BJ (cell line): ENCODE measurements at regions not wholly inside any gene's neighbourhood (a gene's known extent, or its start where the extent isn't known, plus 50 kb on each side); places are given as distances from the start of the nearest gene placed in this dataset.
"Not testable (repeated sequence)": the region's sequence is repeated elsewhere in the genome, so short reads cannot be mapped to it uniquely, and the experiment has no call there.

Experiments
- CTCF ChIA-PET: fragments of 350-600 bp; formaldehyde crosslinking; extraction: SDS; loops from one replicate; lab custom pipeline; 2021; ENCODE audit warnings: antibody characterized with exemption, inconsistent platforms; lab: Yijun Ruan, JAX
- POLR2A ChIA-PET: fragments of 300-600 bp; sonication (Branson Sonifier 250); formaldehyde crosslinking; extraction: SDS; loops from one replicate; lab custom pipeline; 2021; ENCODE audit warnings: antibody characterized with exemption; lab: Charles Lee
- DNase-seq: peaks from one replicate; pipeline ENCODE4 v3.0.0-alpha.2; 2011; ENCODE audit warnings: low read depth
- H3K27me3 ChIP-seq: 2 replicates; pipeline ENCODE4 v1.6.0; 2011; ENCODE audit warnings: low read length; ENCODE audit not compliant: control insufficient read depth, insufficient read depth
- H3K36me3 ChIP-seq: 2 replicates; pipeline ENCODE4 v1.5.1; 2011; ENCODE audit warnings: low read length; ENCODE audit not compliant: control insufficient read depth, insufficient read depth
- H3K4me3 ChIP-seq: 2 replicates; pipeline ENCODE4 v1.5.1; 2011; ENCODE audit warnings: low read depth, mild to moderate bottlenecking, control low read depth, low read length
- CTCF ChIP-seq: IDR thresholded peaks from 2 replicates; pipeline ENCODE4 v1.5.1; 2011; ENCODE audit warnings: low read depth, mild to moderate bottlenecking, control low read depth, inconsistent platforms, low read length, moderate library complexity; ENCODE audit not compliant: insufficient read depth

GRCh38 chr6:116994447-116994846, 117.4 kb downstream of the RFX6 start:
- POLR2A ChIA-PET = no interaction called here
- Histone ChIP-seq H3K4me3 (no peak overlapping the region), H3K27me3 (no peaks in the 10 kb centered on the region), H3K36me3 (no peaks in the 10 kb centered on the region)
- DNase-seq = no peak
- CTCF ChIA-PET = interaction anchor here (0.5 kb wide), 1 partner anchor 1389 kb away, joined by 3 read pairs; no protein-coding TSS in a partner anchor
- TF ChIP-seq CTCF = no peak

GRCh38 chr6:116996842-116997241, 119.8 kb downstream of the RFX6 start:
- CTCF ChIA-PET = no interaction called here
- no peak for DNase-seq
- TF ChIP-seq CTCF = no peak
- POLR2A ChIA-PET = no interaction called here
- no peaks in the 10 kb centered on the region for H3K36me3 ChIP-seq
- H3K4me3 ChIP-seq = no peak overlapping the region
- H3K27me3 ChIP-seq = no peaks in the 10 kb centered on the region

- DNase-seq = no peak
- Histone ChIP-seq H3K36me3 (no peaks in the 10 kb centered on the region), H3K4me3 (no peak overlapping the region), H3K27me3 (no peaks in the 10 kb centered on the region)
- CTCF ChIA-PET = no interaction called here
- POLR2A ChIA-PET = no interaction called here
- no peak for TF ChIP-seq CTCF
Observed at GRCh38 chr6:116997496-116997895, 120.5 kb downstream of the RFX6 start.

- CTCF ChIA-PET = no interaction called here
Observed at GRCh38 chr6:117007659-117008058, 130.6 kb downstream of the RFX6 start.

GRCh38 chr6:117008618-117009017, 131.6 kb downstream of the RFX6 start:
- CTCF ChIA-PET = no interaction called here
- POLR2A ChIA-PET = no interaction called here
- Histone ChIP-seq H3K36me3 (no peaks in the 10 kb centered on the region), H3K4me3 (no peak overlapping the region), H3K27me3 (no peaks in the 10 kb centered on the region)
- no peak for TF ChIP-seq CTCF
- DNase-seq = no peak

More at GRCh38 chr6:117007659-117008058, 130.6 kb downstream of the RFX6 start:
- POLR2A ChIA-PET = no interaction called here
- no peak for TF ChIP-seq CTCF
- H3K27me3 ChIP-seq = no peaks in the 10 kb centered on the region
- H3K36me3 ChIP-seq = no peaks in the 10 kb centered on the region
- DNase-seq = no peak
- H3K4me3 ChIP-seq = no peak overlapping the region

GRCh38 chr6:117014641-117015473, 137.8 kb downstream of the RFX6 start:
- H3K27me3 ChIP-seq, POLR2A ChIA-PET, H3K36me3 ChIP-seq, H3K4me3 ChIP-seq, CTCF ChIA-PET, DNase-seq: not testable (repeated sequence)

GRCh38 chr6:117015474-117015804, 138.4 kb downstream of the RFX6 start:
- POLR2A ChIA-PET, CTCF ChIA-PET, DNase-seq, H3K36me3 ChIP-seq, H3K4me3 ChIP-seq, H3K27me3 ChIP-seq: not testable (repeated sequence)
